ENCODE measurements at regions not wholly inside any gene's neighbourhood (a gene's known extent, or its start where the extent isn't known, plus 50 kb on each side); places are given as distances from the start of the nearest gene placed in this dataset.

DNA sequence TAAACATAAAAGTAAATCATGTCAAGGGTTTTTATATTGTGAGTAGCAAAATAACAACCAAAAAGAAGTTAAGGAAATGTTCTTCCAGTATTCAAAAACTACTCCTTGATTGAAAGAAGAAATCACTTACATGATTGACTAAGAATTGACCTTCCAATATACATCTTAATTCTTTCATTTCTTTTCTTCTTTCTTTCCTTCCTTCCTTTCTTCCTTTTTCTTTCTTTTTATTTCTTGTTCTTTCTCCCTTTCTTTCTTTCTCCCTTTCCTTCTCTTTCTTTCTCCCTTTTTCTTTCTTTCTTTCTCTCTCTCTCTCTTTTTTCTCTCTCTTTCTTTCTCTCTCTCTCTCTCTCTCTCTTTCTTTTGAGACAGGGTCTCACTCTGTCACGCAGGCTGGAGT is 60.7 kb upstream of the SOX9 start:
- Histone ChIP-seq H2BK12ac (ENCODE audit: low read length) (no peak overlapping the region), H2AFZ (ENCODE audit: insufficient read depth, low read length, poor library complexity) (no peak overlapping the region), H4K8ac (ENCODE audit: low read depth, low read length) (no peak overlapping the region), H3K18ac (ENCODE audit: low read length) (no peak overlapping the region), H3K4me2 (ENCODE audit: low read length) (no peak overlapping the region), H2BK5ac (ENCODE audit: low read depth, low read length, poor library complexity) (no peak overlapping the region), H2BK120ac (ENCODE audit: insufficient read depth, low read length, poor library complexity) (no peak overlapping the region), H2AK5ac (ENCODE audit: low read length) (no peak overlapping the region), H3K9me3 (ENCODE audit: insufficient read depth, low read depth, low read length) (no peaks in the 10 kb centered on the region), H3K36me3 (ENCODE audit: control insufficient read depth in 1 of 2, insufficient read depth in 2 of 2, low read length in 2 of 2) (no peaks in the 10 kb centered on the region), H3K79me2 (ENCODE audit: control insufficient read depth, insufficient read depth, low read length, poor library complexity) (no peaks in the 10 kb centered on the region), H3K27me3 (ENCODE audit: insufficient read depth, low read length) (no peaks in the 10 kb centered on the region), H3K4me1 (ENCODE audit: control insufficient read depth in 1 of 2, insufficient read depth in 2 of 2, low read length in 2 of 2) (no peaks in the 10 kb centered on the region), H3K14ac (ENCODE audit: low read length) (no peak overlapping the region), H4K12ac (ENCODE audit: low read depth, low read length) (no peak overlapping the region), H4K91ac (ENCODE audit: low read depth, low read length) (no peak overlapping the region), H3K4me3 (ENCODE audit: low read depth, low read length) (no peak overlapping the region), H3K27ac (ENCODE audit: low read depth, low read length) (no peak overlapping the region), H3K4ac (ENCODE audit: low read depth, low read length) (no peak overlapping the region), H3K23ac (ENCODE audit: low read length) (no peak overlapping the region), H3K9ac (ENCODE audit: low read length) (no peak overlapping the region), H3K79me1 (ENCODE audit: low read length) (no peaks in the 10 kb centered on the region)
- WGBS (ENCODE audit: extremely low coverage, insufficient coverage, insufficient read length), result no CpG with 5 or more reads among the region's 1 CpG
- DNase-seq, result no peak

DNA sequence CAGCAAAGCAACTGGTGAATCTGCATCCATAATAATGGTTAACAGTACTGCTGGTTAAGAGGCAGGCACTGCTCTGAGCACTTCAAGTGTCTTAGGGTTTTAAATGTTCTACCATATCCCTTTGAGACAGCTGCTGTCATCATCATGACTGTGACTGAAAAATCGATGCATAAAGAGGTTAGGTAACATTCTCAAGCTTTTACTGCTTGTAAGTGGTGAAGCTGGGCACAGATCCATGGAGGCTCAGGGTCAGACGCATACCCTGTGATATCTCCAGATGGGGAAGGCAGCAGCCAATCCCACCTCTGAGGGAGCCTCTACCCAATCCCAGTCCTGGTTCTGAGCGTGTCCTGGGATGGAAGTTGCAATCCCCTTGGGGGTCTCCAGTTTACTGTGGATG is 57.6 kb upstream of the SOX9 start:
- no peaks in the 10 kb centered on the region for H3K4me1 ChIP-seq (ENCODE audit: control insufficient read depth in 1 of 2, insufficient read depth in 2 of 2, low read length in 2 of 2)
- no peak overlapping the region for H3K4me3 ChIP-seq (ENCODE audit: low read depth, low read length)
- H3K14ac ChIP-seq (ENCODE audit: low read length), result no peak overlapping the region
- no peak overlapping the region for H2BK120ac ChIP-seq (ENCODE audit: insufficient read depth, low read length, poor library complexity)
- no peaks in the 10 kb centered on the region for H3K27me3 ChIP-seq (ENCODE audit: insufficient read depth, low read length)
- no peak overlapping the region for H4K8ac ChIP-seq (ENCODE audit: low read depth, low read length)
- no CpG with 5 or more reads among the region's 3 CpGs for WGBS (ENCODE audit: extremely low coverage, insufficient coverage, insufficient read length)
- no peak overlapping the region for H3K27ac ChIP-seq (ENCODE audit: low read depth, low read length)
- no peak overlapping the region for H2AFZ ChIP-seq (ENCODE audit: insufficient read depth, low read length, poor library complexity)
- no peak overlapping the region for H2AK5ac ChIP-seq (ENCODE audit: low read length)
- no peaks in the 10 kb centered on the region for H3K36me3 ChIP-seq (ENCODE audit: control insufficient read depth in 1 of 2, insufficient read depth in 2 of 2, low read length in 2 of 2)
- no peaks in the 10 kb centered on the region for H3K79me1 ChIP-seq (ENCODE audit: low read length)
- no peak overlapping the region for H2BK12ac ChIP-seq (ENCODE audit: low read length)
- no peak overlapping the region for H2BK5ac ChIP-seq (ENCODE audit: low read depth, low read length, poor library complexity)
- no peak overlapping the region for H3K23ac ChIP-seq (ENCODE audit: low read length)
- H3K9me3 ChIP-seq (ENCODE audit: insufficient read depth, low read depth, low read length), result no peaks in the 10 kb centered on the region
- no peak overlapping the region for H3K4me2 ChIP-seq (ENCODE audit: low read length)
- no peak overlapping the region for H3K18ac ChIP-seq (ENCODE audit: low read length)
- DNase-seq, result no peak
- H3K4ac ChIP-seq (ENCODE audit: low read depth, low read length), result no peak overlapping the region
- H3K79me2 ChIP-seq (ENCODE audit: control insufficient read depth, insufficient read depth, low read length, poor library complexity), result no peaks in the 10 kb centered on the region
- no peak overlapping the region for H4K12ac ChIP-seq (ENCODE audit: low read depth, low read length)
- H4K91ac ChIP-seq (ENCODE audit: low read depth, low read length), result no peak overlapping the region
- H3K9ac ChIP-seq (ENCODE audit: low read length), result no peak overlapping the region

DNA sequence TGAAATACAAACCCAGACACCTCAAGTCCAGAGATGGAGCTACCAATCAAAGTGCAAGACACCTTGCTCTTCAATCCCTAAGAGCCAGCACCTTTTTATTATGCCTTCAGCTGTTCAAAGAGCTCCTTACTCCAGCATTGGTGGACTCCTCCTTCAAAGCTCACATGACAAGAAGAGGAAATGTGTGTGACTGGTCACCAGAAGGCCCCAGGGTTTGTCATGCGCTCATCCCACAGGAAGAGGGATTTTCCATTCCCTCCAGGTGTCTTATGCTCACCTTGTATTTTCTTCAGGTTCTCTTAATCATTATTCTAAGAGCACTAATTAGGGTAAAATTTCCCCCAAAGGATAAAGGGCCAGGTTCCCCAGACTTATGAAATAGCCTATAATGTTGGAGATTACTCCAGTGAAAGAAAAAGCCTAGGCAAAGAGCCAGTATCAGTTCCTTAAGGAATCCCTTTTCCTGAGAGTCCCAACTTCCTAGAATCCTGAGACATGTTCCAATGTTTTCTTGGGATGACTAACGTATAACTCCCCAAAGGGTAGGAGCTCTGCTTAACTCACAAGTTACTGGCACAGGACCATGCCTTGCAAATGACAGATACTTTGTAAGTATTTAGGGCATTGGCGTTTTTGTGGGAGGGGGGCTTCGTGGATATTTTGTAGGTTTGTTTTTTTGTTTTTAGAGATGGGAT is 56.9 kb upstream of the SOX9 start:
- no peak overlapping the region for H3K14ac ChIP-seq (ENCODE audit: low read length)
- H3K4me2 ChIP-seq (ENCODE audit: low read length), result no peak overlapping the region
- H3K27ac ChIP-seq (ENCODE audit: low read depth, low read length), result no peak overlapping the region
- no peak overlapping the region for H2AK5ac ChIP-seq (ENCODE audit: low read length)
- no peaks in the 10 kb centered on the region for H3K4me1 ChIP-seq (ENCODE audit: control insufficient read depth in 1 of 2, insufficient read depth in 2 of 2, low read length in 2 of 2)
- H2BK120ac ChIP-seq (ENCODE audit: insufficient read depth, low read length, poor library complexity), result no peak overlapping the region
- no peaks in the 10 kb centered on the region for H3K36me3 ChIP-seq (ENCODE audit: control insufficient read depth in 1 of 2, insufficient read depth in 2 of 2, low read length in 2 of 2)
- H3K18ac ChIP-seq (ENCODE audit: low read length), result no peak overlapping the region
- H3K79me1 ChIP-seq (ENCODE audit: low read length), result no peaks in the 10 kb centered on the region
- no peak overlapping the region for H3K4ac ChIP-seq (ENCODE audit: low read depth, low read length)
- no peak overlapping the region for H2BK5ac ChIP-seq (ENCODE audit: low read depth, low read length, poor library complexity)
- H3K23ac ChIP-seq (ENCODE audit: low read length), result no peak overlapping the region
- no peaks in the 10 kb centered on the region for H3K9me3 ChIP-seq (ENCODE audit: insufficient read depth, low read depth, low read length)
- no peak overlapping the region for H4K8ac ChIP-seq (ENCODE audit: low read depth, low read length)
- no peak for DNase-seq
- no peak overlapping the region for H2AFZ ChIP-seq (ENCODE audit: insufficient read depth, low read length, poor library complexity)
- H3K4me3 ChIP-seq (ENCODE audit: low read depth, low read length), result no peak overlapping the region
- H4K91ac ChIP-seq (ENCODE audit: low read depth, low read length), result no peak overlapping the region
- H4K12ac ChIP-seq (ENCODE audit: low read depth, low read length), result no peak overlapping the region
- H3K9ac ChIP-seq (ENCODE audit: low read length), result no peak overlapping the region
- no peaks in the 10 kb centered on the region for H3K79me2 ChIP-seq (ENCODE audit: control insufficient read depth, insufficient read depth, low read length, poor library complexity)
- H3K27me3 ChIP-seq (ENCODE audit: insufficient read depth, low read length), result no peaks in the 10 kb centered on the region
- 100% methylated on average over 1 of the region's 4 CpGs for WGBS (ENCODE audit: extremely low coverage, insufficient coverage, insufficient read length)
- H2BK12ac ChIP-seq (ENCODE audit: low read length), result no peak overlapping the region

DNA sequence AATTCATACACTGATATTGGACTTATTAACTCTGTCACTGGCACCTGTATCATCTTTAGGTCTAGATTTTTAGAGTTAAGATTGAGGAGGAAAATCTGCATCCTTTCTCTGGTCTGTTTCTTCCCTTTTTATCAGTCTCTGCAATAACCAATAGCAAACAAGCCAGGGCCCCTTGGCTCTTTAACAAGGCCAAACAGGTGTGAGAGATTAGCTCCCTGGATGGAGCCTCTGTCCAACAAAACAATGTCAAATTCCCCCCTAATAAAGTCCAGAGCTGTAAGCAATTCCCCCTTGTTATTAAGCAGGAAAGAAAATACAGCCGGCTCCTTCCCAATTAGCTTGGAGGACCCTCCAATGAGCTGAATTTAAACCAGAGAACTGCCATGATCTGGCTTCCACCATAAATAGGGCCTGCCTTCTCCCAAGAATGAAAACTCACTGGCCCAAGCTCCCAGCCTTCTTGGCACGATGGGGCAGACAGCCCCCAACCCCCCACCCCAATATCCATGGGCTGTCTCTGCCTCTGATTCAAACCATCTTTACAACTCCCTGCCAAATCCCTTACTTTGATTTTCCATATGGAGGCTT is 56.1 kb upstream of the SOX9 start:
- Histone ChIP-seq H2BK5ac (ENCODE audit: low read depth, low read length, poor library complexity) (no peak overlapping the region), H3K79me2 (ENCODE audit: control insufficient read depth, insufficient read depth, low read length, poor library complexity) (no peaks in the 10 kb centered on the region), H3K27ac (ENCODE audit: low read depth, low read length) (no peak overlapping the region), H3K36me3 (ENCODE audit: control insufficient read depth in 1 of 2, insufficient read depth in 2 of 2, low read length in 2 of 2) (no peaks in the 10 kb centered on the region), H3K23ac (ENCODE audit: low read length) (no peak overlapping the region), H3K27me3 (ENCODE audit: insufficient read depth, low read length) (no peaks in the 10 kb centered on the region), H4K91ac (ENCODE audit: low read depth, low read length) (no peak overlapping the region), H2AFZ (ENCODE audit: insufficient read depth, low read length, poor library complexity) (no peak overlapping the region), H3K4me1 (ENCODE audit: control insufficient read depth in 1 of 2, insufficient read depth in 2 of 2, low read length in 2 of 2) (no peaks in the 10 kb centered on the region), H3K4me3 (ENCODE audit: low read depth, low read length) (no peak overlapping the region), H3K4me2 (ENCODE audit: low read length) (no peak overlapping the region), H3K4ac (ENCODE audit: low read depth, low read length) (no peak overlapping the region), H2AK5ac (ENCODE audit: low read length) (no peak overlapping the region), H3K79me1 (ENCODE audit: low read length) (no peaks in the 10 kb centered on the region), H2BK12ac (ENCODE audit: low read length) (no peak overlapping the region), H3K18ac (ENCODE audit: low read length) (no peak overlapping the region), H3K14ac (ENCODE audit: low read length) (no peak overlapping the region), H3K9me3 (ENCODE audit: insufficient read depth, low read depth, low read length) (no peaks in the 10 kb centered on the region), H3K9ac (ENCODE audit: low read length) (no peak overlapping the region), H2BK120ac (ENCODE audit: insufficient read depth, low read length, poor library complexity) (no peak overlapping the region), H4K8ac (ENCODE audit: low read depth, low read length) (no peak overlapping the region), H4K12ac (ENCODE audit: low read depth, low read length) (no peak overlapping the region)
- no CpG with 5 or more reads among the region's 2 CpGs for WGBS (ENCODE audit: extremely low coverage, insufficient coverage, insufficient read length)
- DNase-seq, result no peak
